ENCODE measurements at regions not wholly inside any gene's neighbourhood (a gene's known extent, or its start where the extent isn't known, plus 50 kb on each side); places are given as distances from the start of the nearest gene placed in this dataset.

DNA sequence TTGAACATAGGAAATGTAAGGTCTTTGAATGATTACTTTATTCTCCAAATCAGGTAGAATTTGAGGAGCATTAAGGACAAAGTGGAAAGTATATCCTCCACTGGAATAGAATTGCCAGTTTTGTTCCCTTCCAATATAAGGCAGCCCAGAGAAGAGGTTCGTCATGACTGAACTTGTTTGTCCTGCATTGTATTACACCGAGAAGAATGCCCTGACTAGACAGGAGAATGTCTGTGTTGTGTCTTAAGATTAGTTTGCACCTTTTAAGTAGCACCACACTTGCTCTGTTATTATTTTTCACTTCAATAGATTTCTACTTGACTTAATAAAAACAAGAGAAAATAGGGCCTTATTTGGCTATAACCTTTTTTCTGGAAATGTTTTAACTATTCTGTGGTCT lies 586.2 kb upstream of the PTGER4 start:
- TF ChIP-seq CTCF (IDR thresholded peaks at IDR 0.05) = no peak
- TF ChIP-seq POLR2A (IDR thresholded peaks at IDR 0.05) = no peak

All from uterus (tissue), 2 donors.